ENCODE measurements at regions not wholly inside any gene's neighbourhood (a gene's known extent, or its start where the extent isn't known, plus 50 kb on each side); places are given as distances from the start of the nearest gene placed in this dataset. TPM values are rescaled to one million over a fixed set of nuclear protein-coding genes. Genes with fewer than 3 reads are reported as not detected.

DNA sequence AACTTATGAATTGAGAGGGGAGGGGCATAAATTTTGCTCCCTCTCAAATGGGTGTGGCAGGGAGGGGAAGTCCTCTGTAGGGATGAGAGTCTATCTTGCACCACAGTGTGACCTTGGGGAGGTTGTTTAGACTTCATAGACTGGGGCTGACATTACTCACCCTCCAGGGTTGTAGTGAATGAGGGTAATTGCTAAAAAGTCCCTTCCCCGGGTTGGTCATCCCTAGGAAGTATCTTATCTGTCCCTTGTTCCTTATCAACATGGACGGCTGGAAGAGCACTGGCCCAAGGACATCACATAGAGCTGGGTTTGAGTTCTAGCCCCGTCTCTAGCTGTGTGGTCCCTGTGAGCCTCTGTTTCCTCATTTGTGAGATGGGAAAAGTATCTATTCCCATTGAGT, 52.4 kb upstream of the SLC2A1 start:
- DNase-seq (ENCODE audit: low read depth) = no peak
- TF ChIP-seq, protein P1, sequence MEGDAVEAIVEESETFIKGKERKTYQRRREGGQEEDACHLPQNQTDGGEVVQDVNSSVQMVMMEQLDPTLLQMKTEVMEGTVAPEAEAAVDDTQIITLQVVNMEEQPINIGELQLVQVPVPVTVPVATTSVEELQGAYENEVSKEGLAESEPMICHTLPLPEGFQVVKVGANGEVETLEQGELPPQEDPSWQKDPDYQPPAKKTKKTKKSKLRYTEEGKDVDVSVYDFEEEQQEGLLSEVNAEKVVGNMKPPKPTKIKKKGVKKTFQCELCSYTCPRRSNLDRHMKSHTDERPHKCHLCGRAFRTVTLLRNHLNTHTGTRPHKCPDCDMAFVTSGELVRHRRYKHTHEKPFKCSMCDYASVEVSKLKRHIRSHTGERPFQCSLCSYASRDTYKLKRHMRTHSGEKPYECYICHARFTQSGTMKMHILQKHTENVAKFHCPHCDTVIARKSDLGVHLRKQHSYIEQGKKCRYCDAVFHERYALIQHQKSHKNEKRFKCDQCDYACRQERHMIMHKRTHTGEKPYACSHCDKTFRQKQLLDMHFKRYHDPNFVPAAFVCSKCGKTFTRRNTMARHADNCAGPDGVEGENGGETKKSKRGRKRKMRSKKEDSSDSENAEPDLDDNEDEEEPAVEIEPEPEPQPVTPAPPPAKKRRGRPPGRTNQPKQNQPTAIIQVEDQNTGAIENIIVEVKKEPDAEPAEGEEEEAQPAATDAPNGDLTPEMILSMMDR (IDR thresholded peaks at IDR 0.05; ENCODE audit: insufficient read depth, low read length) = no peak
- H3K4me3 ChIP-seq (ENCODE audit: low read depth, low read length) = no peak overlapping the region

DNA sequence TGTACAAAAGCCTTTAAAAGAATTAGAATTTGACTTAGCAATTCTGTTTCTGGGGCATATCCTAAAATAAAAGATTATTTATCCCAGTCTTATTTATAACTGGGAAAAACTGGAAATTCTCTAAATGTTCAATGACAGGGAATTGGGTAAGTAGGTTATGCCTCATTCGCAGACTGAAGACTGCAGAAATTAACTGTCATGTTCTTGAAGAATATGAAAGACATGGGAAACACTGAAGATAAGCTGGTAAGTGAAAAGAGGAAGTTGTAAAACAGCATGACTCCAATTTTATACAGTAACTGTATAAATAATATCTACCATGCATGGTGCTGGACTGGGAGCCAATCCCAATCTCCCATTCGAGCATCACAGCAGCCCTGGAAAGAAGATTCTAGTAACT, 50.6 kb upstream of the SLC2A1 start:
- TF ChIP-seq, protein P1 (IDR thresholded peaks at IDR 0.05; ENCODE audit: insufficient read depth, low read length) = no peak
- no peak for DNase-seq (ENCODE audit: low read depth)
- H3K4me3 ChIP-seq (ENCODE audit: low read depth, low read length) = no peak overlapping the region

DNA sequence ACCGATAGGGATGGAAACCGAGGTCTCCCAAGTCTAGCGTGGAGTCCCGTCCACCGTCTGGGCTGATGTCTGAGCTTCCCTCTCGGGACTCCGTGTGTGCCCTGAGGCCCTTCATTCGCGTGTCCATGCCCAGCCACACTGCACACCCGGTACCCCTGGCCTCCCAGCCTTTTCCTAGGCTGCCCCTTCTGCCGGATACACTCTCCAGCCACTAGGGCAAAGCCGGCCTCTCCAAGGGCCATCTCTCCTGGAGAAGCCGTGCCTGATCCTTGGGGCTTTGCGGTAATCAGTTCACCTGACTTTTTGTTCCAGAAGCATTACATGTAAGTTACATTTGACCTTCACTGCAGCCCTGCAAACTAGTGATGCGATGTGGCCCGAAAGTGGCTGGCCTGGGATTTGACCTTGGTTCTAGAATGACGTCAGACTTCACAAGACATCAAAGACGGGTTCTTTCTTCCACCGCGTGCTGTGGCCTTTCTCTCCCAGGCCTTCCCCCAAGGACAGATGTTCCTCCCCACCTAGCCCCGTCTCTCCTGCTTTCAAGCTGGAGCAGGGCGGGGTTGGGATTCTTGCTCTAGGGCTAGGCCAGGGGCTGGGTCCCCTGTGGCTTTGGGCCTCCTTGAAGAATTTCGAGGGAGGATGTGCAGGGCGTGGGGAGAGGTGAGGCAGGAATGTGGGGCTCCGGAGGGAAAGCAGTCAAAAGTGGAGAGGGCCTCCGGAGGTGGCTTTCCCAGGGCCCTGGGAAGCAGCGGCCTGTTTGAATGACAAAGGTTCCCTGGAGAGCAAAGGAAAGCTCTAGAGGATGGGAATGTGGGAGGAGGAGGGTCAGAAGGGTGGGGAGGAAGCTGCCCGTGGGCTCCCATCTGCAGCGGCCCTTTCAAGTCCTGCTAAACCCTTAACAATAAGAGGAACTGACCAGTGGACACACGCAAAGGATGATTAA, 49.7 kb upstream of the SLC2A1 start:
- TF ChIP-seq, protein P1 (IDR thresholded peaks at IDR 0.05; ENCODE audit: insufficient read depth, low read length) = no peak
- H3K4me3 ChIP-seq (ENCODE audit: low read depth, low read length) = no peak overlapping the region
- DNase-seq (ENCODE audit: low read depth) = no peak

Small RNAs in the stretch of these regions (small RNA-seq; reads per million reads assigned to genes)
- gene RF00026 = not detected

Measured in fibroblast of the aortic adventitia (primary cell).